Epithelial cell of esophagus (primary cell): ENCODE measurements at regions not wholly inside any gene's neighbourhood (a gene's known extent, or its start where the extent isn't known, plus 50 kb on each side); places are given as distances from the start of the nearest gene placed in this dataset.
"Not testable (repeated sequence)": the region's sequence is repeated elsewhere in the genome, so short reads cannot be mapped to it uniquely, and the experiment has no call there.

ENCODE experiments used
- DNase-seq: peaks from one replicate; pipeline ENCODE4 v3.0.0; 2010; ENCODE audit warnings: low read depth
- H3K4me3 ChIP-seq: 2 replicates; pipeline ENCODE4 v1.5.1; 2011; ENCODE audit warnings: mild to moderate bottlenecking, low read length, control low read depth

GRCh38 chr16:21366998-21367397, 88.9 kb upstream of the CRYM start:
- not testable (repeated sequence) for H3K4me3 ChIP-seq
- DNase-seq: peak; percentile 10

- not testable (repeated sequence) for DNase-seq, H3K4me3 ChIP-seq
These were observed 87.5 kb upstream of the CRYM start for GRCh38 chr16:21365541-21365940.

- DNase-seq: peak; percentile 94
- not testable (repeated sequence) for H3K4me3 ChIP-seq
These were observed 85.6 kb upstream of the CRYM start for GRCh38 chr16:21363550-21364223.

- not testable (repeated sequence) for H3K4me3 ChIP-seq, DNase-seq
These were observed 83.6 kb upstream of the CRYM start for GRCh38 chr16:21361612-21362227.

GRCh38 chr16:21361045-21361444, 83.0 kb upstream of the CRYM start:
- not testable (repeated sequence) for DNase-seq

GRCh38 chr16:21359513-21359912, 81.4 kb upstream of the CRYM start:
- H3K4me3 ChIP-seq, DNase-seq: not testable (repeated sequence)

More at GRCh38 chr16:21361045-21361444, 83.0 kb upstream of the CRYM start:
- not testable (repeated sequence) for H3K4me3 ChIP-seq

GRCh38 chr16:21358261-21358795, 80.2 kb upstream of the CRYM start:
- not testable (repeated sequence) for DNase-seq, H3K4me3 ChIP-seq

GRCh38 chr16:21356308-21356707, 78.2 kb upstream of the CRYM start:
- not testable (repeated sequence) for DNase-seq, H3K4me3 ChIP-seq

- H3K4me3 ChIP-seq, DNase-seq: not testable (repeated sequence)
These were observed 73.3 kb upstream of the CRYM start for GRCh38 chr16:21351433-21351832.

GRCh38 chr16:21350851-21351250, 72.8 kb upstream of the CRYM start:
- H3K4me3 ChIP-seq, DNase-seq: not testable (repeated sequence)

GRCh38 chr16:21349336-21349735, 71.2 kb upstream of the CRYM start:
- not testable (repeated sequence) for H3K4me3 ChIP-seq, DNase-seq

- H3K4me3 ChIP-seq, DNase-seq: not testable (repeated sequence)
These were observed 70.7 kb upstream of the CRYM start for GRCh38 chr16:21348815-21349214.

GRCh38 chr16:21347538-21347937, 69.4 kb upstream of the CRYM start:
- H3K4me3 ChIP-seq, DNase-seq: not testable (repeated sequence)

- not testable (repeated sequence) for H3K4me3 ChIP-seq, DNase-seq
These were observed 68.8 kb upstream of the CRYM start for GRCh38 chr16:21346756-21347491.

- H3K4me3 ChIP-seq, DNase-seq: not testable (repeated sequence)
These were observed 66.3 kb upstream of the CRYM start for GRCh38 chr16:21344361-21344912.
